ENCODE measurements at regions not wholly inside any gene's neighbourhood (a gene's known extent, or its start where the extent isn't known, plus 50 kb on each side); places are given as distances from the start of the nearest gene placed in this dataset.

- TF ChIP-seq CTCF (IDR thresholded peaks at IDR 0.05): no peak
- TF ChIP-seq POLR2A (IDR thresholded peaks at IDR 0.05): no peak
- TF ChIP-seq EP300 (IDR thresholded peaks at IDR 0.05): no peak
- no peak for TF ChIP-seq POLR2AphosphoS5 (IDR thresholded peaks at IDR 0.05)
Observed at GRCh38 chr13:65292488-65292901, 1937.6 kb downstream of the PCDH9 start.

Measured in suprapubic skin (tissue), 4 donors.